Ascending aorta (tissue), 2 donors: ENCODE measurements at regions not wholly inside any gene's neighbourhood (a gene's known extent, or its start where the extent isn't known, plus 50 kb on each side); places are given as distances from the start of the nearest gene placed in this dataset.
"Not testable (repeated sequence)": the region's sequence is repeated elsewhere in the genome, so short reads cannot be mapped to it uniquely, and the experiment has no call there.

ENCODE experiments used
- DNase-seq, 2 donors: peaks; one replicate each; pipeline ENCODE4 v3.0.0-alpha.2; 2019; ENCODE audit warnings: low spot score in 2 of 2
- H3K27ac ChIP-seq, 2 donors: fragments of 200-600 bp; sonication (generic); one replicate each; pipeline ENCODE4 v1.5.1; 2016 to 2017; ENCODE audit warnings: mild to moderate bottlenecking in 1 of 2
- H3K27me3 ChIP-seq: fragments of 200-600 bp; sonication (generic); one replicate; pipeline ENCODE4 v1.5.1; 2017
- H3K36me3 ChIP-seq, 2 donors: fragments of 200-600 bp; sonication (generic); one replicate each; pipeline ENCODE4 v1.5.1; 2016
- H3K4me1 ChIP-seq, 2 donors: fragments of 200-600 bp; sonication (generic); one replicate each; pipeline ENCODE4 v1.5.1; 2016 to 2017; ENCODE audit warnings: mild to moderate bottlenecking in 1 of 2
- H3K4me3 ChIP-seq, 2 donors: fragments of 200-600 bp; sonication (generic); one replicate each; pipeline ENCODE4 v1.5.1; 2016 to 2017; ENCODE audit warnings: mild to moderate bottlenecking in 1 of 2
- H3K9me3 ChIP-seq, 2 donors: fragments of 200-600 bp; sonication (generic); one replicate each; pipeline ENCODE4 v1.5.1; 2016
- CTCF ChIP-seq, 3 experiments: fragments of 200-600 bp in 2 of 3; fragments of 450-650 bp in 1 of 3; sonication (generic) in 2 of 3; IDR thresholded peaks; one replicate each; pipeline ENCODE4 v1.5.1; 2016 to 2019; ENCODE audit warnings: antibody characterized with exemption in 3 of 3, mild to moderate bottlenecking in 1 of 3, moderate library complexity in 1 of 3
- intact Hi-C: fragments of 100-400 bp; cut with DNase I; formaldehyde crosslinking; loops from one replicate; pipeline ENCODE4 v1.15.1; 2023

GRCh38 chr2:226295123-226295522 lies 504.5 kb downstream of the IRS1 start:
- Histone ChIP-seq H3K4me3 (no peak overlapping the region), H3K4me1 (no peaks in the 10 kb centered on the region), H3K9me3 (no peaks in the 10 kb centered on the region), H3K36me3 (no peaks in the 10 kb centered on the region), H3K27me3 (no peaks in the 10 kb centered on the region), H3K27ac (no peak overlapping the region)
- intact Hi-C loops: no loop called here
- no peak for TF ChIP-seq CTCF (IDR thresholded peaks at IDR 0.05)
- DNase-seq: no peak

GRCh38 chr2:226291281-226291680 lies 508.3 kb downstream of the IRS1 start:
- DNase-seq, H3K36me3 ChIP-seq, H3K4me3 ChIP-seq, H3K9me3 ChIP-seq, H3K27me3 ChIP-seq, H3K27ac ChIP-seq, intact Hi-C loops, H3K4me1 ChIP-seq: not testable (repeated sequence)

GRCh38 chr2:226286916-226287315 lies 512.7 kb downstream of the IRS1 start:
- no peak for DNase-seq
- no peak for TF ChIP-seq CTCF (IDR thresholded peaks at IDR 0.05)
- no peaks in the 10 kb centered on the region for H3K4me1 ChIP-seq
- H3K36me3 ChIP-seq: no peaks in the 10 kb centered on the region
- H3K27me3 ChIP-seq: no peaks in the 10 kb centered on the region
- H3K27ac ChIP-seq: no peak overlapping the region
- intact Hi-C loops: no loop called here
- no peak overlapping the region for H3K4me3 ChIP-seq
- no peaks in the 10 kb centered on the region for H3K9me3 ChIP-seq

- TF ChIP-seq CTCF (IDR thresholded peaks at IDR 0.05): no peak
- Histone ChIP-seq H3K4me1 (no peaks in the 10 kb centered on the region), H3K27me3 (no peaks in the 10 kb centered on the region), H3K36me3 (no peaks in the 10 kb centered on the region), H3K9me3 (no peaks in the 10 kb centered on the region), H3K4me3 (no peak overlapping the region), H3K27ac (no peak overlapping the region)
- intact Hi-C loops: no loop called here
- DNase-seq: no peak
These were observed 515.8 kb downstream of the IRS1 start for GRCh38 chr2:226283796-226284195.

GRCh38 chr2:226282151-226282550 lies 517.5 kb downstream of the IRS1 start:
- no peaks in the 10 kb centered on the region for H3K4me1 ChIP-seq
- H3K9me3 ChIP-seq: no peaks in the 10 kb centered on the region
- intact Hi-C loops: no loop called here
- no peak for DNase-seq
- no peaks in the 10 kb centered on the region for H3K36me3 ChIP-seq
- no peak overlapping the region for H3K27ac ChIP-seq
- no peaks in the 10 kb centered on the region for H3K27me3 ChIP-seq
- no peak for TF ChIP-seq CTCF (IDR thresholded peaks at IDR 0.05)
- H3K4me3 ChIP-seq: no peak overlapping the region

- H3K36me3 ChIP-seq, intact Hi-C loops, H3K4me1 ChIP-seq, H3K9me3 ChIP-seq, H3K27me3 ChIP-seq, DNase-seq, H3K27ac ChIP-seq, H3K4me3 ChIP-seq: not testable (repeated sequence)
These were observed 519.5 kb downstream of the IRS1 start for GRCh38 chr2:226280136-226280535.

GRCh38 chr2:226275215-226275614 lies 524.4 kb downstream of the IRS1 start:
- no peak overlapping the region for H3K27ac ChIP-seq
- no peak for TF ChIP-seq CTCF (IDR thresholded peaks at IDR 0.05)
- H3K4me1 ChIP-seq: no peaks in the 10 kb centered on the region
- H3K27me3 ChIP-seq: no peaks in the 10 kb centered on the region
- H3K36me3 ChIP-seq: no peaks in the 10 kb centered on the region
- H3K9me3 ChIP-seq: no peaks in the 10 kb centered on the region
- no peak overlapping the region for H3K4me3 ChIP-seq
- intact Hi-C loops: no loop called here
- no peak for DNase-seq
